ENCODE measurements at regions not wholly inside any gene's neighbourhood (a gene's known extent, or its start where the extent isn't known, plus 50 kb on each side); places are given as distances from the start of the nearest gene placed in this dataset.

- TF ChIP-seq, protein P1, sequence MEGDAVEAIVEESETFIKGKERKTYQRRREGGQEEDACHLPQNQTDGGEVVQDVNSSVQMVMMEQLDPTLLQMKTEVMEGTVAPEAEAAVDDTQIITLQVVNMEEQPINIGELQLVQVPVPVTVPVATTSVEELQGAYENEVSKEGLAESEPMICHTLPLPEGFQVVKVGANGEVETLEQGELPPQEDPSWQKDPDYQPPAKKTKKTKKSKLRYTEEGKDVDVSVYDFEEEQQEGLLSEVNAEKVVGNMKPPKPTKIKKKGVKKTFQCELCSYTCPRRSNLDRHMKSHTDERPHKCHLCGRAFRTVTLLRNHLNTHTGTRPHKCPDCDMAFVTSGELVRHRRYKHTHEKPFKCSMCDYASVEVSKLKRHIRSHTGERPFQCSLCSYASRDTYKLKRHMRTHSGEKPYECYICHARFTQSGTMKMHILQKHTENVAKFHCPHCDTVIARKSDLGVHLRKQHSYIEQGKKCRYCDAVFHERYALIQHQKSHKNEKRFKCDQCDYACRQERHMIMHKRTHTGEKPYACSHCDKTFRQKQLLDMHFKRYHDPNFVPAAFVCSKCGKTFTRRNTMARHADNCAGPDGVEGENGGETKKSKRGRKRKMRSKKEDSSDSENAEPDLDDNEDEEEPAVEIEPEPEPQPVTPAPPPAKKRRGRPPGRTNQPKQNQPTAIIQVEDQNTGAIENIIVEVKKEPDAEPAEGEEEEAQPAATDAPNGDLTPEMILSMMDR (IDR thresholded peaks at IDR 0.05): no peak
- no peak for TF ChIP-seq POLR2A (IDR thresholded peaks at IDR 0.05)
Observed at GRCh38 chr6:74611220-74611619, 594.6 kb downstream of the COL12A1 start.
